ENCODE measurements at regions not wholly inside any gene's neighbourhood (a gene's known extent, or its start where the extent isn't known, plus 50 kb on each side); places are given as distances from the start of the nearest gene placed in this dataset.

DNA sequence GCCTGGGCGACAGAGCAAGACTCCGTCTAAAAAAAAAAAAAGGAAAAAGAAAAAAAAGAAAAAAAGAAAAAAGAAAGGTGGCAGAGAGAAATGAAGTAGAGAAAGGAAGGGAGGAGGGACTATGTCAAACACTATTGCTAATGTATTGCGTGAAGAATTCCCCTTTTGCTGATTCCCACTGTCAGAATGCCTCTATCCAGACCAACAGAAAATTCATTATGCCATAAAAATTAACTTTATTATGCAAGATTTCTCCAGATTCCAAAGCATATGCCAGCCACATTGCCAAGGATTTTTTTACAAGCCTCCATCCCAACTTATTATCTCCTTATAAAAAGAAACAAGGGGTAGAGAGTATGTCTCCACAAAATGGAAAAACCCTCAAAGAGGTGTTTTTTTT, 209.3 kb downstream of the MTERF1 start:
- ATAC-seq (no peak), FAIRE-seq (no peak), DNase-seq (ENCODE audit: low spot score) (no peak)
- no TSS peak for BruUV-seq (replicated peaks)
- no peaks in the 10 kb centered on the region for H3K9me3 ChIP-seq (ENCODE audit: low read length)
- no peaks in the 10 kb centered on the region for H3K36me3 ChIP-seq (replicated peaks in 1 of 2; ENCODE audit: control insufficient read depth in 1 of 2, insufficient read depth in 2 of 2, low read length in 2 of 2)
- H4K20me1 ChIP-seq (ENCODE audit: insufficient read depth, low read length): no peaks in the 10 kb centered on the region
- no peak overlapping the region for H3K4me2 ChIP-seq (ENCODE audit: low read depth, low read length)
- intact Hi-C loops (cut with micrococcal nuclease; ENCODE audit: unreplicated experiment) (no loop called here), in situ Hi-C loops (cut with HindIII; ENCODE audit: extremely low pct_ligation_motif_present, low pct_unique_long_range_greater_than_20kb) (no loop called here)
- WGBS (ENCODE audit: low lambda C conversion rate): 58% methylated on average over 3 of the region's 3 CpGs
- H3K27ac ChIP-seq (ENCODE audit: extremely low read length, insufficient read depth, low read length): no peak overlapping the region
- no peak overlapping the region for H2AFZ ChIP-seq (ENCODE audit: low read length)
- POLR2A ChIA-PET: no interaction called here
- H3K79me2 ChIP-seq (ENCODE audit: insufficient read depth, low read length): no peaks in the 10 kb centered on the region
- no peaks in the 10 kb centered on the region for H3K27me3 ChIP-seq (ENCODE audit: control insufficient read depth in 1 of 2, insufficient read depth in 2 of 2, low read length in 2 of 2)
- H3K4me1 ChIP-seq (ENCODE audit: insufficient read depth, low read length): no peaks in the 10 kb centered on the region
- no peak overlapping the region for H3K4me3 ChIP-seq (replicated peaks in 1 of 3; ENCODE audit: insufficient read depth in 1 of 3, low read depth in 2 of 3, low read length in 3 of 3)
- CTCF ChIA-PET (ENCODE audit: low intra/inter-chr PET ratio, low total read pairs): no interaction called here
- TF ChIP-seq HOXA3 (CRISPR knock-in tag; IDR thresholded peaks at IDR 0.05) (no peak), ZNF619 (CRISPR knock-in tag; IDR thresholded peaks at IDR 0.05) (no peak), FOXP1 (IDR thresholded peaks at IDR 0.05) (no peak), FOXP1 (CRISPR knock-in tag; IDR thresholded peaks at IDR 0.05) (no peak), POLR2G (IDR thresholded peaks at IDR 0.05; ENCODE audit: low read depth, low read length) (no peak), ZNF432 (CRISPR knock-in tag; IDR thresholded peaks at IDR 0.05; ENCODE audit: borderline replicate concordance) (no peak), ZNF136 (CRISPR knock-in tag; IDR thresholded peaks at IDR 0.05; ENCODE audit: low read depth) (no peak), KDM4B (CRISPR knock-in tag; IDR thresholded peaks at IDR 0.05) (no peak), MED13 (CRISPR knock-in tag; IDR thresholded peaks at IDR 0.05) (no peak), ZNF224 (CRISPR knock-in tag; IDR thresholded peaks at IDR 0.05) (no peak), SALL2 (CRISPR knock-in tag; IDR thresholded peaks at IDR 0.05) (no peak), ZNF746 (CRISPR knock-in tag; IDR thresholded peaks at IDR 0.05) (no peak), HNF4A (CRISPR knock-in tag; IDR thresholded peaks at IDR 0.05) (no peak), ZFP90 (CRISPR knock-in tag; IDR thresholded peaks at IDR 0.05; ENCODE audit: borderline replicate concordance) (no peak), ZNF382 (CRISPR knock-in tag; IDR thresholded peaks at IDR 0.05; ENCODE audit: borderline replicate concordance) (no peak), ZSCAN22 (CRISPR knock-in tag; IDR thresholded peaks at IDR 0.05) (no peak), ZIK1 (CRISPR knock-in tag; IDR thresholded peaks at IDR 0.05; ENCODE audit: borderline replicate concordance, low read depth) (no peak)
- TF ChIP-seq, protein P1, sequence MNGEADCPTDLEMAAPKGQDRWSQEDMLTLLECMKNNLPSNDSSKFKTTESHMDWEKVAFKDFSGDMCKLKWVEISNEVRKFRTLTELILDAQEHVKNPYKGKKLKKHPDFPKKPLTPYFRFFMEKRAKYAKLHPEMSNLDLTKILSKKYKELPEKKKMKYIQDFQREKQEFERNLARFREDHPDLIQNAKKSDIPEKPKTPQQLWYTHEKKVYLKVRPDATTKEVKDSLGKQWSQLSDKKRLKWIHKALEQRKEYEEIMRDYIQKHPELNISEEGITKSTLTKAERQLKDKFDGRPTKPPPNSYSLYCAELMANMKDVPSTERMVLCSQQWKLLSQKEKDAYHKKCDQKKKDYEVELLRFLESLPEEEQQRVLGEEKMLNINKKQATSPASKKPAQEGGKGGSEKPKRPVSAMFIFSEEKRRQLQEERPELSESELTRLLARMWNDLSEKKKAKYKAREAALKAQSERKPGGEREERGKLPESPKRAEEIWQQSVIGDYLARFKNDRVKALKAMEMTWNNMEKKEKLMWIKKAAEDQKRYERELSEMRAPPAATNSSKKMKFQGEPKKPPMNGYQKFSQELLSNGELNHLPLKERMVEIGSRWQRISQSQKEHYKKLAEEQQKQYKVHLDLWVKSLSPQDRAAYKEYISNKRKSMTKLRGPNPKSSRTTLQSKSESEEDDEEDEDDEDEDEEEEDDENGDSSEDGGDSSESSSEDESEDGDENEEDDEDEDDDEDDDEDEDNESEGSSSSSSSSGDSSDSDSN (CRISPR knock-in tag; IDR thresholded peaks at IDR 0.05): no peak
- H3K9ac ChIP-seq (ENCODE audit: insufficient read depth, low read depth, low read length): no peak overlapping the region

All from HepG2 (cell line).